GM13976 (cell line): ENCODE measurements at regions not wholly inside any gene's neighbourhood (a gene's known extent, or its start where the extent isn't known, plus 50 kb on each side); places are given as distances from the start of the nearest gene placed in this dataset.

ENCODE experiments used
- DNase-seq: peaks from one replicate; pipeline ENCODE4 v3.0.0; 2012; ENCODE audit warnings: low spot score
- in situ Hi-C: fragments of 300-500 bp; cut with MboI; formaldehyde crosslinking; loops from one replicate; pipeline ENCODE4 v1.12.0; 2022; ENCODE audit warnings: low sequenced_read_pairs, mixed read lengths, inconsistent platforms; ENCODE audit not compliant: unreplicated experiment
- TF ChIP-seq, protein P1 (sequence below): IDR thresholded peaks from 2 replicates; pipeline ENCODE4 v1.5.1; 2012; ENCODE audit warnings: borderline replicate concordance, mild to moderate bottlenecking; ENCODE audit not compliant: insufficient read depth; ENCODE audit errors: extremely low read depth, missing control alignments, control extremely low read depth

DNA sequence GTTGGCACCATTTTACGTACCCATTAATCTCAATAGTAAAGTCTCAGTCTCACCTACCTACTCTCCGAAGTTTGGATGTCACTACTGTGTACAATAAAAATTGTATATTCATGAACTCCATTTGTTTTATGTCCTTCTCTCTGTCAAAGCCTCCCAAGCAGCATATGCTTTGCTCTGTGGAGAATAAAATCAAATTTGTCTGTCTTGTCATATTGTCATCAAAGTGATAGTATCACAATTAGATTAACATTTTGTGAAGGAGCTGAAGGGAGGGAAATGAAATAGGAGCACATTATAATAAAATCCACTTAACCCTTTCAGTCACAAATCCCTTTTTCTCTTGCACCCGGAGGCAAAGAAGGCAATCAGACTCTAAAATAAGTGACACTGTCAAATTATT lies 177.1 kb upstream of the RRP15 start:
- in situ Hi-C loops: no loop called here
- DNase-seq: no peak
- TF ChIP-seq, protein P1, sequence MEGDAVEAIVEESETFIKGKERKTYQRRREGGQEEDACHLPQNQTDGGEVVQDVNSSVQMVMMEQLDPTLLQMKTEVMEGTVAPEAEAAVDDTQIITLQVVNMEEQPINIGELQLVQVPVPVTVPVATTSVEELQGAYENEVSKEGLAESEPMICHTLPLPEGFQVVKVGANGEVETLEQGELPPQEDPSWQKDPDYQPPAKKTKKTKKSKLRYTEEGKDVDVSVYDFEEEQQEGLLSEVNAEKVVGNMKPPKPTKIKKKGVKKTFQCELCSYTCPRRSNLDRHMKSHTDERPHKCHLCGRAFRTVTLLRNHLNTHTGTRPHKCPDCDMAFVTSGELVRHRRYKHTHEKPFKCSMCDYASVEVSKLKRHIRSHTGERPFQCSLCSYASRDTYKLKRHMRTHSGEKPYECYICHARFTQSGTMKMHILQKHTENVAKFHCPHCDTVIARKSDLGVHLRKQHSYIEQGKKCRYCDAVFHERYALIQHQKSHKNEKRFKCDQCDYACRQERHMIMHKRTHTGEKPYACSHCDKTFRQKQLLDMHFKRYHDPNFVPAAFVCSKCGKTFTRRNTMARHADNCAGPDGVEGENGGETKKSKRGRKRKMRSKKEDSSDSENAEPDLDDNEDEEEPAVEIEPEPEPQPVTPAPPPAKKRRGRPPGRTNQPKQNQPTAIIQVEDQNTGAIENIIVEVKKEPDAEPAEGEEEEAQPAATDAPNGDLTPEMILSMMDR: no peak

DNA sequence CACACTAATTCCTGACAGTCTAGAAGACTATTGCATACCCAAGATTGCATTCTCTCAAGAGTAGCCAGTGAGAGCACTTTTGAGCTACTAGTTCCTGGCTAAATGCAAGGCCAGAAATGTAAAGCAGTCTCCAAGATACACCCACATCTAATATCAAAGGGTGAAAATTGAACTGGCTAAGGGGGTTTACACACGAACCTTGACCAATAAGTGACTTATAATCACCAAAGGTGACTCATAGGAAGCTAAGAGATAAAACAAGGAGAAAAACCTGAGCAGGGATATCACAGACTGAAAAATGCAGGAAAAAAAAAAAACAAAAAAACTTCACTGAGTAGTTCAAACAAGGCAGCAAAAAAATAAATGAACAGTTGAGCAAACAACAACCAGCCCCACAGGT lies 172.2 kb upstream of the RRP15 start:
- TF ChIP-seq, protein P1: no peak
- DNase-seq: no peak
- in situ Hi-C loops: no loop called here

DNA sequence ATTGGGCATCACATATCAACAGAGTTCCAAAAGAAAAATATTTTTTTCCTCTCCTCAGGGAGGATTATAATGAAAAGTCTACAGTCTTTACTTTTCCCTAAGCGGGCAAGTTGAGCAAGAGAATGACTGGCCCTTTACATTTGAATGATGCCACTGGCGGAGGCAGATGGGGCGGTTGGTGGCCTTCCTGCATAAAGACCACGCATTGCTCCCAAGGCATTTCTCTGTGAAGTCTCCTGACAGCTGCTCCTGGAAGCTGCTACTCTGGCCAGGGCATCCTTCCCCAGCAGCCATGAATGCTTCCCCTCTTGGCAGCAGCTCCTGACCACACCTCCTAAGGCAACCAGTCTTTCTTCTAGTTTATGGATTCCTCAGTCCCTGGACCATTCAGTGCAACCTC lies 161.1 kb upstream of the RRP15 start:
- TF ChIP-seq, protein P1: no peak
- in situ Hi-C loops: no loop called here
- no peak for DNase-seq

DNA sequence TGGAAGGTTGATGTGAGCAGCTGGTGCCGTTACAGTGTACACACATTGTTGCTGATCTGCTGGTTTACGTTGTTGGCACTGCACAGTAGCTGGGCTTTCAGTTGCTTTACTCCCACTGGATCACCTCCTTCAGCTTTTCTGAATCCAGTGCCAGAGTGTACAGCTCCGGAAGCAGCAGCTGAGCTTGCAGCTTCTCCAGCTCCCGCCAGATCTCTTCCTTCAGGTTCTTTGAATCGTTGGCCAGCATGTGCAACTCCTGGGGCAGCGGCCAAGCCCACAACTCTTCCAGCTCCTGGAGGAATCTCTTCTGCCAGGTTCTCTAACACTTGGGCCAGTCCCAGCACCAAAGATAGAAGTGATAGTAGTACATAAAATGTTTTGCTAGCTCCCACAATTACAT lies 149.7 kb upstream of the RRP15 start:
- DNase-seq: no peak
- TF ChIP-seq, protein P1: no peak
- in situ Hi-C loops: no loop called here

DNA sequence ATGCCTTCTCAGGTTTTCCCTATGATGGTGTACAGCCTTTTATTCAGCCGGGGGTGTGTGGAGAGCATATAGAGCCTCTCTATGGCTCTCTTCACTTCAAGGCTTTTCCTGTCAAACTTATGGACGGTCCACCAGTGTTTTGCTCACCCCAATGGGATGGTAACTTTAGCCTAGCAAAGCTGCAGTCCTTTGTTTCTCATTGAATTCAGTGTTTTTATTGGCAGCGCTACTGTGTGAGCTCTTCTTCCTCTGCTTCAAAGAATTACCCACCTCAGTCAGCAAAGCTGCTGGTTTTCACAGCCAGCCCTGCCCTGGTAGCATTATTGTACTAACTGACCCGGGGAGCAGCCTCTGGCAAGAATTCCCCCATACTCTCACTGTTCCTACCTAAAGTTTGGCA lies 145.3 kb upstream of the RRP15 start:
- in situ Hi-C loops: no loop called here
- no peak for DNase-seq
- TF ChIP-seq, protein P1: no peak

DNA sequence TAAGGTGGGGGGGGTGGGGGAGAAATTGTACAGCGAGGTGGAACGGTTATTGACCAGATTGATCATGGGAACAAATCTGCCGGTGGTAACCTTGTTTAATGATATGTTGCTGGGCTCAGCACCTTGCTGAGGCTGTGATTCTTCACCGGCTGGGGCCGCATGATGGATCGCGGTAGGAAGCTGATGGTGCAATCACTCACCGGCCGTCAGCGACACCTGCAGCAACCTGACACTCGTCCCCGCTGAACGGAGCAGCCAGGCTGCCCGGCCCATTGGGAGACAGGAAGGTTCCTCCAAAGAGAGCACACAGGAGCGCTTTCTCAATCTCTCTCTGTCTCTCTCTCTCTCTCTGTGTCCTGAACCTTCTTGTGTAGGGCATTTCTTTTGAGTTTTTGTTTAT lies 128.5 kb upstream of the RRP15 start:
- no peak for DNase-seq
- TF ChIP-seq, protein P1: no peak
- in situ Hi-C loops: no loop called here

DNA sequence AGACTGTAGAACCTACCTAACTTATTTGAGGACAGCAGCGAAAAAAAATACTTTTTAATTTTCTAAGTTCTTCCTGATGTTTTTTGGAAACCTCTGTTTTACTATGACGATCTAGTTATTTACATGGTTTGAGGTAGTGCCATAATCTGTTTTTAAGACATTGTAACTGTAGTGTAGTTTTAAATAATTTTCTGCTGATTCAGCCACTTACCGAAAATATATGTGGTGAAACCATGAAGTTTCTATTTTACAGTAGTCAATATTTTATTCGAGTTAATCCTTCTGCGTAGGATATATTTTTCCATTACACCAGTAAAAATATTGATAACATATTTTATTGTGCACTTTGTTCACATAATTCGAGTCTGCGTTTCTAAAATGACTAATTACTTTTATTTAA lies 121.7 kb upstream of the RRP15 start:
- DNase-seq: no peak
- in situ Hi-C loops: no loop called here
- TF ChIP-seq, protein P1: no peak
